RWPE1 (cell line): ENCODE measurements at regions not wholly inside any gene's neighbourhood (a gene's known extent, or its start where the extent isn't known, plus 50 kb on each side); places are given as distances from the start of the nearest gene placed in this dataset.
"Not testable (repeated sequence)": the region's sequence is repeated elsewhere in the genome, so short reads cannot be mapped to it uniquely, and the experiment has no call there.

Source experiments
- CTCF ChIA-PET: fragments of 350-600 bp; sonication (Branson Sonifier 250); formaldehyde crosslinking; extraction: SDS; loops from one replicate; lab custom pipeline; 2021; lab: Yijun Ruan, JAX
- POLR2A ChIA-PET: fragments of 400-600 bp; formaldehyde crosslinking; extraction: SDS; loops from one replicate; lab custom pipeline; 2020; ENCODE audit warnings: antibody characterized with exemption; ENCODE audit not compliant: low non-redundant PET; lab: Yijun Ruan, JAX
- DNase-seq: peaks from one replicate; pipeline ENCODE4 v3.0.0; 2012; ENCODE audit warnings: low spot score
- H3K27ac ChIP-seq: fragments of 450-650 bp; 2 replicates; pipeline ENCODE4 v1.5.1; 2017

DNA sequence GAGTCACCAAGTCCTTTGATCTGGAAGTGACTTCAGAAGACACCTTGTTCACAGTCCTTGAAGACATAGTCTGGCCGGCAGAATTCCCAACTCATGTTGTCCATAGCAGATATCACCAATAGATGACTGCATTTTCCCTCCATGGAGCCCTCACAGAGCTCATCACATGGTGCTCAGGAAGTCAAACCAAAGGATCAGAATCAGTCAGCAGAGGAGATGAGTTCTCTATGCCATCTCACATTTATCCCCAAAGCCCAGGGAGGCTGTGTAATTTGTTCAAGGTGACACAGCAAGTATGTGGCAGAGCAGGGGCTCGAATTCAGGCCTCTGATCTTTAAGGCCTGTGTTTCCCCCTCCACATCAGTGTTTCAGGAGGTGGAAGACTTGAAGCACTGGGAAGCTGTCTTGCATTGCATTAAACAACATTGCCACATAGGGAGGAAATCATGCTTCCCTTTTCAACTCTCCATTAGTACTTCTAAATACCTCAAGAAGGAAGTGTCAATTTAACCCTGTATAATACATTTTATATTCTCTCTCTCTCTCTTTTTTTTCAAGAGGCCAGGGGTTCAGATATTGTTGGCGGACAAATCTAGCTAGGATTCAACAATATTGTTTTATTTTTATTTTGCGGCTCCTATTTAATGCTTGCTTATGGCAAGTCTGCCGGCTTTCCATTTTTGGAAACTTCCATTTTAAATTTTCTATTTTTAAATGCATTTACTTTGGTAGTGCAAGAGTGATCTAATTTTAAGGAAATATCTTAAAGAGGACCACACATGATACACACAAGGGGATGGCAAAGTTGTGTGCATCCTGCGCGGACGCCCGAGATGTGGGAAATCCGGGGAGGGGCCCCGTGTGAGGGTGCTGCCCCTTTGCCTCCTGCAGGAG, 61.9 kb downstream of the NPIPB5 start:
- POLR2A ChIA-PET, DNase-seq, CTCF ChIA-PET, H3K27ac ChIP-seq: not testable (repeated sequence)

GRCh38 chr16:22573225-22573530, 62.5 kb downstream of the NPIPB5 start:
- DNase-seq, CTCF ChIA-PET, POLR2A ChIA-PET, H3K27ac ChIP-seq: not testable (repeated sequence)

DNA sequence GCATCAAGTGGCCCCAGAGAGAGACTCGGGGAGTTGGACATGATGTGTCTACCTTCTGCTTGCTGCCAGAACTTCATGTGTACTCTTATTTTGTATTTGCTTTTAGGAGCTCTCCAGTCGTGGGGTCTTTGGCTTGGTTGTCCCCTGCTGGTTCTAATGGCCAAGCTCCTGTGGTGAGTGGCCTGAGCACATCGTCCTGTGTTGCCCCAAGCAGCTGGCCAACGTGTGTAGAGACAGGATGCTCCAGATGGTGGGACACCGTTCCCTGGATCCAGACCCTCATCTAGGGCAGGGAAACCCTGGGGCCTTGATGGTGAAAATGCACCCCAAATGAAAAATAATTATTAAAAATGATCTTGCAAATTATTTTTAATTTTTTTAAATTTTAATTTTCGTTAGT, 65.8 kb downstream of the NPIPB5 start:
- POLR2A ChIA-PET, CTCF ChIA-PET, H3K27ac ChIP-seq: not testable (repeated sequence)

GRCh38 chr16:22583195-22583594, 72.5 kb downstream of the NPIPB5 start:
- POLR2A ChIA-PET, H3K27ac ChIP-seq, DNase-seq, CTCF ChIA-PET: not testable (repeated sequence)

More for the DNA sequence above, 65.8 kb downstream of the NPIPB5 start:
- not testable (repeated sequence) for DNase-seq

GRCh38 chr16:22584459-22584858, 73.8 kb downstream of the NPIPB5 start:
- CTCF ChIA-PET, POLR2A ChIA-PET, DNase-seq, H3K27ac ChIP-seq: not testable (repeated sequence)

DNA sequence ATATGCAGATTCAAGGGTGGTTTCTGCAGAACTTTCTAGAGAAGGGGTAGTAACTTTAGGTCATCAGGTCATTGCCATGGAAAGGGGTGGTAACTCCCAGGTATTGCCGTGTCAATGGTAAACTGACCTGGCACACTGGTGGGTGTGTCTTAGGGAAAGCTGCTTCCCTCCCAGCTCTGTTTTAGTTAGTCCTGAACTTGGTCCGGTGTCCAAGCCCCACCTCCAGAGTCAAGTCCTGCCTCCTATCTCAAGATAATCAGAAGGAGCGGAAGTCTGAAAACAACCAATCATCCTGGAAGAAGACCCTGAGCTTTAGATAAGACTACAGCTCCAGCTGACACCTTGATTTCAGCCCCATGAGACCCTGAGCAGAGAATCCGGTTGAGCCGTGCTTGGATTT, 74.2 kb downstream of the NPIPB5 start:
- CTCF ChIA-PET, DNase-seq, POLR2A ChIA-PET, H3K27ac ChIP-seq: not testable (repeated sequence)

DNA sequence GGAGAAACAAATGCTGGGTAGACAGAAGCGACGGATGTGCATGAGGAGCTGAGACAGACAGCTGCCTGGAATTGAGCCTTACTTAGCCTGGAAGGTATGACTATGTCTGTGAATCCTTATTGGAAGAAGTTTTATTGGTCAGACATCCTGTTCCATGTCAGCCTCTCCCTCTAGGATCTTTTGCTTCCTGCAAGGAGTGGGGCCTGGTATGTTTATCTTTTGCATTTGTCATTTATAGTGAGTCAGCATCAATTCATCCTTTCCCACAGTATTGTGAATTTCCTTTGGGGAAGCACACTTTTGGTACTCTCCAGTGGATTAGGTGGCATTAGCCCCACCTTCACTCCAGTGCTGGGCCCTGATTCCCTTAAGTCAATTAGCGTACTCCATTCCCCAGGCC, 74.7 kb downstream of the NPIPB5 start:
- POLR2A ChIA-PET, CTCF ChIA-PET, H3K27ac ChIP-seq, DNase-seq: not testable (repeated sequence)

GRCh38 chr16:22586732-22587131, 76.0 kb downstream of the NPIPB5 start:
- CTCF ChIA-PET: not testable (repeated sequence)

DNA sequence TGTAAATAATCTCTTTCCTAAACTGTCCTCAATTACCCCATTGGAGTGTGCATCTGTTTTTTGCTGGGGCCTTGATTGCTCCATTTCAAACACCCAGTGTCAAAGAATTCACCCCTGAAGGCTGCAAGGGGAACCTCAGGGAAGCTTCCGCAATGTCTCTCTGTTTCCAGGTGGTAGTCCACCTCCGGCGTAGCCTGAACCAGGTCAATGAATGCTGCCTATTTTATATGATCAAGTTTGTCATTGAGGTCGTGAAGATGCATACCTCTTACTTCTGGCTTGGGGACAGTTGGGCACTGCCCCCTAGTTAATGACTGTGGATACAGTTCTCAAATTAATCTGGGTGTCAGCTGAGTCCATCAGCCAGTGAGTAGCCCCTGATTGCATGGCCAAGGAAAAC, 79.1 kb downstream of the NPIPB5 start:
- H3K27ac ChIP-seq, POLR2A ChIA-PET, CTCF ChIA-PET, DNase-seq: not testable (repeated sequence)

More at GRCh38 chr16:22586732-22587131, 76.0 kb downstream of the NPIPB5 start:
- DNase-seq, POLR2A ChIA-PET, H3K27ac ChIP-seq: not testable (repeated sequence)

DNA sequence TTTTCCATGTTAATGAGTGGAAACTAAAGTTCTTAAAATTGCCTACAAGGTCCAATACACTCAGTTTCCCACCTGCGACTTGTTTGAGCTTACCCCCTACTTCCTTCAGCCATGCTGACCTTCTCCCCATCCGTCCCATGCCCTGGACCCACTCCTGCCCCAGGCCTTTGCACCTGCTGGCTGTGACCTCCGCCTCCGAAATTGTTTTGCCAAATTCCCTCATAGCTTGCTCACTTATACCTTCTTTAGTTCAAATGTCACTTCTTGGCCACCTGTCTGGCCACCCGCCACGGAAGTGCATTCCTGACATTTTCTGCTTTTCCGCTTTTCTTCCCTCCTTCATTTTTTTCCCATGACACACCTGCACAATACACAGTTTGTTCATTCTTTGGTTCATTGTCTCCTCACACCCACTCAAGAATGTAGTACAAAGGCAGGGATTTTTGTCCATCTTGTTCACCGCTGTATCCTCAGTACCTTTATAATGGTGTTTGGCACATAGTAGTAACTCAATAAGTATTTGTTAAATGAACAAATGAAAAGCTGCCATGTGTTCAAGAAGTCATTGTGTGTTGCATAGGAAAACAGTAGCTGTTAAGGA, 85.9 kb downstream of the NPIPB5 start:
- H3K27ac ChIP-seq, DNase-seq, CTCF ChIA-PET, POLR2A ChIA-PET: not testable (repeated sequence)

DNA sequence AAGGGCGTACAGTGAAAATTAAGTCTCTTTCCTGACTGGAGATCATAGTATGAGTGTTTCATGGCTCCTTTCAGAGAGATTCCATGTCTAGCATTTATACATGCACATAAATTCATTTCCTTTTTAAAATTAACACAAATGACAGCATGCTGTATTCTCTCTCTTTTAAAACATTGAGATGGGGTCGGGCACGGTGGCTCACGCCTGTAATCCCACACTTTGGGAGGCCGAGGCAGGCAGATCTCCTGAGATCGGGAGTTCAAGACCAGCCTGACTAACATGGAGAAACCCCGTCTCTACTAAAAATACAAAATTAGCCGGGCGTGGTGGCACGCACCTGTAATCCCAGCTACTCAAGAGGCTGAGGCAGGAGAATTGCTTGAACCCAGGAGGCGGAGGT, 93.1 kb downstream of the NPIPB5 start:
- H3K27ac ChIP-seq, POLR2A ChIA-PET, DNase-seq, CTCF ChIA-PET: not testable (repeated sequence)

- CTCF ChIA-PET, H3K27ac ChIP-seq, DNase-seq, POLR2A ChIA-PET: not testable (repeated sequence)
Measured at GRCh38 chr16:22606619-22607018, 95.9 kb downstream of the NPIPB5 start.

DNA sequence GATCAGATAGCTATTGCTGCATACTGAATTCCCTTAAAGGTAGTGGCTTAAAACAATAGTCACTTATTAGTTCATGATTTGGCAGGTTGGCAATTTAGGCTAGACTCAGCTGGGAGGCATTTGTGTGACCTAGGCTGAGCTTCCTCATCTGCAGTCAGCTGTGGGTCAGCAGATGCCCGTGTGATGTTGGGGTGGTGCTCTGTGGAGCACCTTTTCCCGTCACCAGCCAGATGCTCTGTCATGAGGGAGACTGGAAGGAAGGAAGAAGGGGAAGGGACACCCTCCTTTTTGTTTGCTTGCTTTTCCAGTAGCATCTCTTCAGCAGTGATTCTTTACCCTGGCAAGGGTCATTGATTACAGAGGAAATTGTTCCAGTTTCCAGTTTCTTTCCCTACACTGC, 99.1 kb downstream of the NPIPB5 start:
- POLR2A ChIA-PET, CTCF ChIA-PET, DNase-seq: not testable (repeated sequence)

GRCh38 chr16:22611128-22611527, 100.4 kb downstream of the NPIPB5 start:
- H3K27ac ChIP-seq, CTCF ChIA-PET, POLR2A ChIA-PET, DNase-seq: not testable (repeated sequence)

More for the DNA sequence above, 99.1 kb downstream of the NPIPB5 start:
- not testable (repeated sequence) for H3K27ac ChIP-seq
